OCI-LY1 (cell line): ENCODE measurements at regions not wholly inside any gene's neighbourhood (a gene's known extent, or its start where the extent isn't known, plus 50 kb on each side); places are given as distances from the start of the nearest gene placed in this dataset.

Experiments
- H2AFZ ChIP-seq: fragments of 200-600 bp; sonication (generic), shearing (Covaris generic); 2 replicates; pipeline ENCODE4 v1.6.0; 2014; ENCODE audit warnings: antibody characterized with exemption, mild to moderate bottlenecking, low read length
- H3F3A ChIP-seq: fragments of 200-600 bp; sonication (generic), shearing (Covaris generic); 2 replicates; pipeline ENCODE4 v1.6.0; 2014; ENCODE audit warnings: mild to moderate bottlenecking, antibody characterized with exemption, low read length, moderate library complexity; ENCODE audit not compliant: insufficient read depth
- H3K27ac ChIP-seq: fragments of 200-600 bp; sonication (generic); 2 replicates; pipeline ENCODE4 v1.5.1; 2014; ENCODE audit warnings: low read length, mixed run types, mild to moderate bottlenecking, low read depth; ENCODE audit not compliant: poor library complexity, severe bottlenecking
- H3K27me3 ChIP-seq: fragments of 200-600 bp; sonication (generic); 2 replicates; pipeline ENCODE4 v1.6.0; 2014; ENCODE audit warnings: antibody characterized with exemption, mild to moderate bottlenecking, low read length, moderate library complexity; ENCODE audit not compliant: insufficient read depth
- H3K36me3 ChIP-seq: fragments of 200-600 bp; sonication (generic); 2 replicates; pipeline ENCODE4 v1.6.1; 2014; ENCODE audit warnings: mild to moderate bottlenecking, antibody characterized with exemption, low read length, moderate library complexity, mixed read lengths; ENCODE audit not compliant: insufficient read depth
- H3K4me1 ChIP-seq: fragments of 200-600 bp; sonication (generic); 2 replicates; pipeline ENCODE4 v1.5.1; 2014; ENCODE audit warnings: mild to moderate bottlenecking, low read length, moderate library complexity; ENCODE audit not compliant: insufficient read depth, severe bottlenecking
- H3K4me2 ChIP-seq: fragments of 200-600 bp; sonication (generic), shearing (Covaris generic); 2 replicates; pipeline ENCODE4 v1.6.1; 2014; ENCODE audit warnings: low read length
- H3K4me3 ChIP-seq: fragments of 200-600 bp; sonication (generic); 2 replicates; pipeline ENCODE4 v1.5.1; 2014; ENCODE audit warnings: low read length, low read depth, mild to moderate bottlenecking, mixed read lengths; ENCODE audit not compliant: poor library complexity, severe bottlenecking
- H3K79me2 ChIP-seq: fragments of 200-600 bp; shearing (Covaris generic); 2 replicates; pipeline ENCODE4 v1.6.1; 2016; ENCODE audit warnings: mixed run types, low read length, mixed read lengths; ENCODE audit not compliant: insufficient read depth
- H3K9ac ChIP-seq: fragments of 200-600 bp; sonication (generic), shearing (Covaris generic); 2 replicates; pipeline ENCODE4 v1.6.1; 2014; ENCODE audit warnings: mild to moderate bottlenecking, low read length, mixed read lengths
- H3K9me2 ChIP-seq: fragments of 200-600 bp; sonication (generic), shearing (Covaris generic); 2 replicates; pipeline ENCODE4 v1.6.1; 2014; ENCODE audit warnings: low read depth, mild to moderate bottlenecking, low read length, mixed read lengths
- H3K9me3 ChIP-seq: fragments of 200-600 bp; shearing (Covaris generic); 2 replicates; pipeline ENCODE4 v1.6.1; 2014; ENCODE audit warnings: low read length, mixed read lengths
- H4K20me1 ChIP-seq: fragments of 200-600 bp; sonication (generic), shearing (Covaris generic); 2 replicates; pipeline ENCODE4 v1.6.0; 2016; ENCODE audit warnings: mild to moderate bottlenecking, low read length; ENCODE audit not compliant: insufficient read depth
- EZH2 ChIP-seq: fragments of 200-600 bp; sonication (generic), shearing (Covaris generic); IDR thresholded peaks from 2 replicates; pipeline ENCODE4 v1.8.0; 2017; ENCODE audit warnings: borderline replicate concordance, mixed run types, mild to moderate bottlenecking, antibody characterized with exemption, low read length, moderate library complexity, mixed read lengths
- TF ChIP-seq, protein P1 (sequence below): fragments of 200-600 bp; sonication (generic), shearing (Covaris generic); IDR thresholded peaks from 2 replicates; pipeline ENCODE4 v1.5.1; 2017; ENCODE audit warnings: mild to moderate bottlenecking, antibody characterized with exemption, low read length, moderate library complexity, mixed read lengths

DNA sequence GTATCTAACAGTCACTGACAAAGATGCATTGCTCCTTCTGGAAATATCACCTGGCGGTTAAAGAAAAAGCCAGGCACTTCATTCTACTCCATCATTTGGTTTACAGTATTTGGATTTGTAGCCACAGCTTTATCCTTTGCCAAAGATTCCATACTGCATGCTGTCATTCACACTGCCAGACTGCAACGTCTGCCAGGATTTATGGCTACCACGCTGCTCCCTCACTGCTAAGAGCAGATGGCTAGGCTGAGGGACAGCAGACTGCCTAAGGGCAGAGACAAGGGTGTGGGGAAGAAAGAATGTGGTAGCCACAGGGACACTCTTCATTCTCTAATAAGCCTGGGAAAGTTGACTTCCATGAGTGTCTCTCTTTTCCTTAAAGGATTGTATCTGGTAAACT, 1047.0 kb downstream of the TUSC7 start:
- Histone ChIP-seq H3K4me2 (no peak overlapping the region), H3K9ac (no peak overlapping the region), H3K9me3 (no peaks in the 10 kb centered on the region), H3F3A (no peaks in the 10 kb centered on the region), H3K4me3 (no peak overlapping the region), H2AFZ (no peak overlapping the region), H3K36me3 (no peaks in the 10 kb centered on the region), H3K27ac (no peak overlapping the region), H3K4me1 (no peaks in the 10 kb centered on the region), H3K27me3 (no peaks in the 10 kb centered on the region), H4K20me1 (no peaks in the 10 kb centered on the region), H3K9me2 (no peaks in the 10 kb centered on the region), H3K79me2 (no peaks in the 10 kb centered on the region)
- no peak for TF ChIP-seq EZH2
- TF ChIP-seq, protein P1, sequence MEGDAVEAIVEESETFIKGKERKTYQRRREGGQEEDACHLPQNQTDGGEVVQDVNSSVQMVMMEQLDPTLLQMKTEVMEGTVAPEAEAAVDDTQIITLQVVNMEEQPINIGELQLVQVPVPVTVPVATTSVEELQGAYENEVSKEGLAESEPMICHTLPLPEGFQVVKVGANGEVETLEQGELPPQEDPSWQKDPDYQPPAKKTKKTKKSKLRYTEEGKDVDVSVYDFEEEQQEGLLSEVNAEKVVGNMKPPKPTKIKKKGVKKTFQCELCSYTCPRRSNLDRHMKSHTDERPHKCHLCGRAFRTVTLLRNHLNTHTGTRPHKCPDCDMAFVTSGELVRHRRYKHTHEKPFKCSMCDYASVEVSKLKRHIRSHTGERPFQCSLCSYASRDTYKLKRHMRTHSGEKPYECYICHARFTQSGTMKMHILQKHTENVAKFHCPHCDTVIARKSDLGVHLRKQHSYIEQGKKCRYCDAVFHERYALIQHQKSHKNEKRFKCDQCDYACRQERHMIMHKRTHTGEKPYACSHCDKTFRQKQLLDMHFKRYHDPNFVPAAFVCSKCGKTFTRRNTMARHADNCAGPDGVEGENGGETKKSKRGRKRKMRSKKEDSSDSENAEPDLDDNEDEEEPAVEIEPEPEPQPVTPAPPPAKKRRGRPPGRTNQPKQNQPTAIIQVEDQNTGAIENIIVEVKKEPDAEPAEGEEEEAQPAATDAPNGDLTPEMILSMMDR: no peak

DNA sequence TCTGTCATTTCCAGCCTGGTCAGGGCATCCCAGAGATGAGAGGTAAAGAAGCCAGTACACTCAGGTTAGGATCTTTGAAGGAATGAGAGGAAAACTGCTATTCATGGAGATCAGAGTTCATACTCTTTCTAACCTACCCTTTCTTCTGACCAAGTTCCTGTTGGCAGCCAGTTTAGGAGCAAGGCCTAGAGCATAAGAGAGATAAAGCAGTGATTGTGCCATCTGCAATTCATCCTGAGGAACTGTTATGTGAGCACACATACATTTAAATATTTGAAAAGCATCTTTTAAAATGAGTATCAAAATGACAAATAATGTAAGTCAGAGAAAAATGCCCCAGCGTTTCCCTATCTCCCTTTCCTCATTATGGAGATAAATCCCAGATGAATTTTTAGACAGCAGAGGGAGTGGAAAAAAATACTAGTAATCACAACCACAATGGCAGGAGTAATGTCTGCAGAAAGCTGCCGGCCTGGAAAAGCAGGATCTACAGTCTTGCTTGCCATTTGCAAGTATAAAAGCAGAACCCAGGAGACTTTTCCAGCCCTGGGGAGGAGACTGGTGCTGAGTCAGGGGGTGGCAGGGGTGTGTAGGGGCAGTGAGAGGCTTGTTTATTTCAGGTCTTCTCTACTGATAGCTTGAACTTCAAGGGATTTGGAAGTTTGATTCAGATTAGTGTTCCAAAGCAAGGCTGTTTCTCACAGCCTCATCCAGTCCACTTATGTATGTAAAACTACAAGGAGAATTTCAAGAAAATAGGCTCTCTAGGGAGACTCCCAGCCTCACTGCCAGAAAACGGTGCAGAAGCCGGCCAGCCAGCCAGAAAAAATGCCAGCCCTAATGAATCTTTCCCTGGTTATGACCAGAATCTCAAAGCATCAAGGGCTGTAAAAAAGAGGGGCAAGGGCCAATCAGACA, 1052.4 kb downstream of the TUSC7 start:
- no peaks in the 10 kb centered on the region for H3K9me3 ChIP-seq
- H2AFZ ChIP-seq: no peak overlapping the region
- H3K36me3 ChIP-seq: no peaks in the 10 kb centered on the region
- H3K27ac ChIP-seq: no peak overlapping the region
- TF ChIP-seq, protein P1: no peak
- no peak for TF ChIP-seq EZH2
- H3K79me2 ChIP-seq: no peaks in the 10 kb centered on the region
- no peaks in the 10 kb centered on the region for H3F3A ChIP-seq
- H3K4me1 ChIP-seq: no peaks in the 10 kb centered on the region
- H3K4me3 ChIP-seq: no peak overlapping the region
- no peaks in the 10 kb centered on the region for H4K20me1 ChIP-seq
- no peak overlapping the region for H3K9ac ChIP-seq
- H3K4me2 ChIP-seq: no peak overlapping the region
- no peaks in the 10 kb centered on the region for H3K9me2 ChIP-seq
- H3K27me3 ChIP-seq: no peaks in the 10 kb centered on the region

DNA sequence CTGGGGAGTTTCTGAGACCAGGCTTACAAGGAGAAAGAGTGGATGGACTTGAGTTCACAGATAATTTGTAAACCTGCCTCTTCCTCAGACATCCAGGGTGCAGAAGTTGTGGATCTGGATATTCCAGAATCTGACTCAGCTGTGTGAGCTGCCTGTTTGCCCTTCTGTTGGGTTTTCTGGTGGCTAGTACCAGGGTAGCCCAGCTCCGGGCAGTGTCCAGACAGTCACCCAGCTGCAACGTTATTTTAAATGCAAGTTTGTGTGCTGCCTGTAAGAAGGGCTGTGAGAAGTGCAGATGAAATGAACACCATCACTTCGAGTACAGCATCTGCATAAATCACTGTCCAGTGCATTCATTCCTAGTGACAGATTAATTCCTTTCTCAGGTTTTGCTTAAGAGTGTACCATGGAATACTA, 1053.0 kb downstream of the TUSC7 start:
- H3K4me3 ChIP-seq: no peak overlapping the region
- no peak overlapping the region for H3K9ac ChIP-seq
- no peak overlapping the region for H3K4me2 ChIP-seq
- no peaks in the 10 kb centered on the region for H3K9me2 ChIP-seq
- H4K20me1 ChIP-seq: no peaks in the 10 kb centered on the region
- no peaks in the 10 kb centered on the region for H3F3A ChIP-seq
- no peaks in the 10 kb centered on the region for H3K9me3 ChIP-seq
- TF ChIP-seq EZH2: no peak
- TF ChIP-seq, protein P1: no peak
- H2AFZ ChIP-seq: no peak overlapping the region
- no peak overlapping the region for H3K27ac ChIP-seq
- H3K27me3 ChIP-seq: no peaks in the 10 kb centered on the region
- no peaks in the 10 kb centered on the region for H3K36me3 ChIP-seq
- H3K4me1 ChIP-seq: no peaks in the 10 kb centered on the region
- no peaks in the 10 kb centered on the region for H3K79me2 ChIP-seq
